Breast epithelium (tissue), 3 donors: ENCODE measurements at regions not wholly inside any gene's neighbourhood (a gene's known extent, or its start where the extent isn't known, plus 50 kb on each side); places are given as distances from the start of the nearest gene placed in this dataset.

Source experiments
- POLR2A ChIP-seq: fragments of 450-650 bp; IDR thresholded peaks from one replicate; pipeline ENCODE4 v1.6.1; 2016; ENCODE audit warnings: antibody characterized with exemption, mild to moderate bottlenecking, moderate library complexity
- POLR2AphosphoS5 ChIP-seq, 3 donors: sonication (generic); formaldehyde crosslinking; IDR thresholded peaks; one replicate each; pipeline ENCODE4 v1.6.1; 2017; ENCODE audit warnings: antibody characterized with exemption in 3 of 3
- TF ChIP-seq, protein P1 (sequence below), 3 donors: fragments of 450-650 bp; IDR thresholded peaks; one replicate each; pipeline ENCODE4 v1.5.1; 2016 to 2017; ENCODE audit warnings: antibody characterized with exemption in 3 of 3, mild to moderate bottlenecking in 3 of 3, moderate library complexity in 3 of 3

DNA sequence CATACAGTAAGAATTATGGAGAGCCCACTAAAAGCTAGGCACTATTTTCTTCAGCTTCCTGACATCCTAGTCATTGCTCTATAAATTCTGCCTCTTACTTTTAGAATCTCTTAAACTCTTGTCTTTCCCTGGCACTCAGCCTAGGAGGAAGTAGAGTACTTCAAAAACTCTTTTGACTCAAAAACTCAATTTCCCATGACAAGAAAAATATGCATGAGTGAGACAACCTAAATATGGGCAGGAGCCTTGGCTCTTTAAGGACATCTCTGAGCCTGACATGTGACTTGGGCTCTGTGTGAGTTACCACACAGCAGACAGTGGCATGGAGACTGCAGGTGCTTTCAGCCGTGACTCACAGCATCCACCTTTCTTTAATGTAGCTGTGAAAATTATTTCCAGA lies 97.5 kb upstream of the CCDC179 start:
- TF ChIP-seq, protein P1, sequence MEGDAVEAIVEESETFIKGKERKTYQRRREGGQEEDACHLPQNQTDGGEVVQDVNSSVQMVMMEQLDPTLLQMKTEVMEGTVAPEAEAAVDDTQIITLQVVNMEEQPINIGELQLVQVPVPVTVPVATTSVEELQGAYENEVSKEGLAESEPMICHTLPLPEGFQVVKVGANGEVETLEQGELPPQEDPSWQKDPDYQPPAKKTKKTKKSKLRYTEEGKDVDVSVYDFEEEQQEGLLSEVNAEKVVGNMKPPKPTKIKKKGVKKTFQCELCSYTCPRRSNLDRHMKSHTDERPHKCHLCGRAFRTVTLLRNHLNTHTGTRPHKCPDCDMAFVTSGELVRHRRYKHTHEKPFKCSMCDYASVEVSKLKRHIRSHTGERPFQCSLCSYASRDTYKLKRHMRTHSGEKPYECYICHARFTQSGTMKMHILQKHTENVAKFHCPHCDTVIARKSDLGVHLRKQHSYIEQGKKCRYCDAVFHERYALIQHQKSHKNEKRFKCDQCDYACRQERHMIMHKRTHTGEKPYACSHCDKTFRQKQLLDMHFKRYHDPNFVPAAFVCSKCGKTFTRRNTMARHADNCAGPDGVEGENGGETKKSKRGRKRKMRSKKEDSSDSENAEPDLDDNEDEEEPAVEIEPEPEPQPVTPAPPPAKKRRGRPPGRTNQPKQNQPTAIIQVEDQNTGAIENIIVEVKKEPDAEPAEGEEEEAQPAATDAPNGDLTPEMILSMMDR (IDR thresholded peaks at IDR 0.05) = no peak
- no peak for TF ChIP-seq POLR2A
- TF ChIP-seq POLR2AphosphoS5 (IDR thresholded peaks at IDR 0.05) = no peak
